Right renal cortex interstitium (tissue), 3 donors: ENCODE measurements at regions not wholly inside any gene's neighbourhood (a gene's known extent, or its start where the extent isn't known, plus 50 kb on each side); places are given as distances from the start of the nearest gene placed in this dataset.

Experiments used
- DNase-seq, 3 donors: peaks; one replicate each; pipeline ENCODE4 v3.0.0-alpha.2; 2013; ENCODE audit warnings: low read depth in 3 of 3, low spot score in 2 of 3

DNA sequence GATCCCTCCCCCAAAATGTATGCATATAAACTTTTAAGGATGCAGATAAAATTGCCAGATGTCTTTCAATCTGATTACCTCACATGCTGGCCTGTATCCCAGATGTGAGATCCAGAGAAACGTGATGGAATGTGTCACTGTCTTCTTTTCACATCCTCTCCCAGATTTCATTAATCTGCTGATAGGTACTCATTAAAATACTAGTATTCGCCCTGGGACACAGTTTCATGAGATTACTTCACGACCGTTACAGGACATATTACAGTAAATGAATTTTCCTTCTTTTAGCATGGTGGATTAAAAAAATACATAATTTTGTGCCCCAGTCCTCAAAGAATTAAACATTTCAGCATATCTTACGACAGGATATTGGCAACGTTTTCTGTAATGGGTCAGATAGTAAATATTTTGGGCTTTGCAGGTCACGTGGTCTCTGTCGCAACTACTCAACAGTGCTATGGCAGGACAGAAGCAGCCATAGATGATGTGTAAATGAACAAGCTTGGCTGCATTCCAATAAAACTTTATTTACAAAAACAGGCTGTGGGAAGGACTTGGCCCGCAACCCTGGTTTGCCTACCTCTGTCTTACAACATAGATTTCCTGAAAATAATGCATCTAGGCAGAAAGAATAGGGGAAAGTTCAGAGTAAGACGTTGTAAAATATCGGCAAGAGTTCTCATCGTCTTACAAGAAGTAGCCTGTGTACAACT is 156.0 kb upstream of the DIO3 start:
- no peak for DNase-seq

DNA sequence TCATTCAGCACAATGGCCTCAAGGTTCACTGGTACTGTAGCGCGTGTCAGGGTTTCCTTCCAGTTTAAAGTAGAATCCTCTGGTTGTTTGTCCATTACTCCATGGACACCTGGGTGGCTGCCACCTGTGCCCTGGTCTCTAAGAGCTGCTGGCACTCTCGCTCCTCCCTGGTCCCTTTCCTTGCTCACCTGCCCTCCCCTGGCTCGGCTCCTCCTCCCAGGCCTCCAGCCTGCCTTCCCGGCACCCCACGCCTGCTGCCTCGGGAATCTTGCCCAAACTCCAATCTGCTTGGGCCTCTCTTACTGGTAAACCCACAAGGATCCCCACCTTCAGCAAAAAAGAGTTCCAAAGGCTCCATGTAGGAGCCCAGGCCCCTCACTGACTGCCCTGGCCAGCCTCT is 154.4 kb upstream of the DIO3 start:
- no peak for DNase-seq

DNA sequence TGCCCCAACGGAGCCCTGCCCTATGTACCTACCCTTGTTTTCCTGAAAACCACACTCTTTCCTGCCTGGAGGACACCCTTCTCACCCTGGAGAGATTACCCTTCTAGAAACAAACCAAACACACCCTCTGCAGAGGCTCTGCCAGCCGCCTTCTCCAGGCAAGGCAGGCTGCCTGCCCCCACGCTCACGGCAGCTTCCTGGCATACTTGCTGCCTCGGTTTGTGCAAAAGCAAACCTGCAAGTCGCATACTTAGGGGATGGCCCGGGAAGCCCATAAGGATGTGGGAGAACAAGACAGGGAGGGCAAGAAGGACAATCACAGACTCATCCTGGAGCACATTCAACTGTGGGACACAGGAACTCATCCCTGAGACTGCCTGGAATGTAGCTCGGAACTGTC is 154.0 kb upstream of the DIO3 start:
- DNase-seq: no peak

DNA sequence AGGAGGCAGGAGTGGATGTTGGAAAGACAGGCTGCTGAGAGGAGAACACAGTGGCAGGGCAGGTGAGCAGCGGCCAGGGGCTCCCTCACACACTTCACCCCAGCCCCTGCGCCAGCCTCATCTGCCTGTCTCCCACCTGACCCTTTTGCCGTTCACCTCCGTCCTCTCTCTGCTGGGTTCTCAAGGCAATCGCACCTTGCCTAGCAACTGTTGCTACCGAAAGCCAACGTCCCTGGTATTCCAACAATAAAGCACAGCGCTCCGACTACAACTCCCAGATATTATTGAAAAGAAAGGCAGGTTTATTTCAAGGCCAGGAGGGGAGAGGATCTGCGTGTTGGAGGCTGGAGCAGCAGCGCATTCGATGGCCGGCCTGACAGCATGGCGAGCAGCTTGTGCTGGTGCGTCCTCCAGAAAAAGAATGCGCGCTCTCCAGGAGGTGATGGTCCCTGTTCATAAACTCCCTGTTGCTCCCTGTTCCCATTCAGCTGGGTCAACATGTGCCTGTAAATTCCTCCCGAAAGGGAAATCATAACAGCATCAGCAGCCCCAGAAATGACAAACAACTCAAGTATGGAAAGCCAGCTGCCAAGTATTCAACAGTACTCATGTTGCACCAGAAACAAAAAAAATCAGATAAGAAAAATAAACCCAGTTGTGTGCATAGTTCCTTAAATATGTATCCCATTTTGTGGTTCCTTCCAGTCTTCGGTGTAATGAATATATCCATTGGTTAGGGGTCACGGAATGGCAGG is 153.0 kb upstream of the DIO3 start:
- DNase-seq: no peak

DNA sequence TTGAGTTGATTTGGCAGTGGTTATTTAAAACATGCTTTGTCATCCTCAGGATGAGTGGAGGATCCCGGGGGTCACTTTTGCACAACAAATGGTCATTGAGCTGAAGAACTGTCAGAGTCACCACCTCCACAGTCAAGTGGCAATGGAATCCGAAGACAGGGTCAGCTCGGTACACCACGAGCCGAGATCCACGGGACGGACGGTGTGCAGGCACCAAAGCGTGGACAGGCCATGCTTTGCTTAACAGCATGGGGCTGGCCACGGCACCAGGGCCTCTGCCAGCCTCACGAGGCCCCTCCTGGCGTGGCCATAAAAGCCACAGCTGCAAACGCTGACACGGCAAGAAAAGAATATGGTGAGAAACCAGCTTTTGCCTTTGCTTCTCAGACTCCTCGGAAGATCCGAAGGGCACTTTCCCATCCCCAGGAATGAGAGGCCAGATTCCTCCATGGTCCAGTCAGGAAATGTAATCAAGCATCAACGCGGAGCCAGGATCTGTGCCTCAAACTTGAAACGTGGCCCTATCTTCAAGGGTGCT is 152.2 kb upstream of the DIO3 start:
- DNase-seq: no peak

DNA sequence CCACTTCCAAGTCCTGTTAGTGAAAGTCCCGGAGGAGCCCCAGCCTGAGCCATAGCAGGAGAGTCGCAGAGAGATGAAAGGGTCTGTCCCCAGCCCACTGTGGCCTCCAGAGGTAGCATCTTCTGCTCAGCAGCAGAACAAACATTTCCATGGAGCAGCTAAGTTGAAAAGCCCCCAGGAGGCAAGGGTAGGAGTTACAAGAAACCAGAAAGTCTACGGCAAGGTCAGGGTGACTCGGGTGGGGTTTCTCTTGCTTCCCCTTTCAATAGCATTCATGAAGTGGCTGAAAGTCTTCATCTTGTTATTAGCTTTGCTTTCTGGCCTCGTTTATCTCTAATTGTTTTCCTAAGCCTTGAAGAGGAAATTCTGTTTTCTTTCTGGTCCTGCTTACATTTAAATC is 151.2 kb upstream of the DIO3 start:
- DNase-seq: no peak

DNA sequence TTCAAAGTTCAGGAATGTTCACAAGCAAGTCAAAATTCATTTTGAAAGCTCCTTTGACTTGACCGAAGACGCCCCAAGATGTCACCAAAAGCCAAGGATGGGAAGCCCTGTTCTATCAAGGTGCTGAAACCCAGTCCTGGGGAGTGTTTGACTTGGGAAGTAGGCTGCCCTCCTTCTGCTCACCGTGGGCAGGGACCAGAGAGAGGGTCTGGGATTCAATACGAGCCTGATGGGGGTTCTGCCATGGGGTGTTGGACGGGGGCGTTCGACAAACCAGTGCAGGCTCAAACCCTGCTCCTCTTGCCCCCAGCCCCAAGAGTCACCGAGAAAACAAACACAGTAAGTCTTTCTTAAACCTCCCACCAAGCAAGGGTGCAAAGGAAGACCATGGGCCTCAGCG is 150.1 kb upstream of the DIO3 start:
- no peak for DNase-seq

DNA sequence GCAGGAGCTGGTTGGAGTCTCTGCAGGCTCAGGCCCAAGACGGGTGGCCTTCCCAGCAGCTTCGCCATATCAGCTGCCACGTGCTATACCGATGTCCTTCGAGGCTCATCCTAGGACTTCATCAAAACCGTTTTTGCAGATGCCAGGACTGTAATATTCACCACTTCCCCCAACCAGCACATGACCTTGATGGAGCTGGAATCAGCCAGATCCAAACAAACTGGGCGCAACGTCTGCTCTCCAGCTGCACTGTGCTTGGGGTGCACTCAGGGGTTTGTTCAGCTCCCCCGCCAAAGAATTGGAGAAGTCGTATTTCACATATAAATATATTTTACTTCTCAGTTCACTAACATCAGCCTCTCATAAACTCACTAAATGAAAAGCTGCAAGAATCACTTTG is 149.5 kb upstream of the DIO3 start:
- no peak for DNase-seq

DNA sequence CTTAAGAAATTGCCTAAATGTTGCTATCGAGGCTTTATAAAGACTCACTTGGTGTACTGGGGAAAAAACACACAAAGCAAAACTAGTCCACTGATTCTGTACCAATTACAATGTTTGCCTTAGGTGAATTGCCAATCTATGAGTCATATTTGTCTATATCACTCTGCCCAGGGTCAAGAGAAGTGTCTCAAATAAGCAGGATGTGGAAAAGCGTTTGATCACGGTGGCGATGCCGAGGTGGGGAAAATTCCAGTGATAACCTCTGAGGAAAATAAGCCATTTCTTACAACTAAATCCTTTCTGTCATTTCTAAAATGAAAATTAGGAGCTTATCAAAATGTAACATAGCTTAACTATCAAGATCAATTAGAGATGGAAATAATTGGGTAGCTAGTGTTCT is 148.6 kb upstream of the DIO3 start:
- no peak for DNase-seq

DNA sequence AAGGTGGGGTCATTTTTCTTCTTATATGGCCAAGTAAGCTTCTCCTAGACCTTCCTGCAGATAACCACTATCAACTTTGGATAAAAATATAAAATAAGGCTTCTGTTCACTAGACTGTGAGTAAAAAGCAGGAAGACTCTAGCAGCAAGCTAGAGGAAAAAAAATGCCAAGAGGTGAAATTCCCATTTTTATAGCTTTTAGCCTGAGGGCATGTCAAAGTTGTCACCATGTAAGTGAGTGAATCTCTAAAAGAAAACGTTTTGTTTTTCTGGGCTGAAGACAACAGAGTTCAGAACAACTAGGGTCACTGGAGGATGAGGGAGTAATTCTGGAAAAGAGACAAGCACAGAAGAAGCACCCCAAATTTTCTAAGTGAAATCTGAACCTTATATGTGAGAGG is 143.9 kb upstream of the DIO3 start:
- no peak for DNase-seq

DNA sequence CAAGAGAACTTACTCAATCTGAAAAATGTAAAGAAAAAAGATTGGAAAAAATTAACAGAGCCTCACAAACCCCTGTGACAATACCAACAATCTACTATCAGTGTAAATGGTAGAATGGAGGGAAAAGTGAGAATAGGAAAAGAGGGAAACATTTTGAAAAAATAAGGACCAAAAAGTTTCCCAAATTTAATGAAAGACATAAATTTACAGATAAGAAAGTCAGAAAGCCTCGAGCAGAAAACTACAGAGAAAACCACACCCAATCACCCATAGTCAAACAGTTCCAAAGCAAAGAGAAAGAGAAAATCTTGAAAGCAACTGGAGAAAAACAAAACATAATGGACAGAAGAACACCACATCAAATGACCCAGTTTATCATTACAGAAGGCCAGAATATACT is 142.7 kb upstream of the DIO3 start:
- DNase-seq: no peak

DNA sequence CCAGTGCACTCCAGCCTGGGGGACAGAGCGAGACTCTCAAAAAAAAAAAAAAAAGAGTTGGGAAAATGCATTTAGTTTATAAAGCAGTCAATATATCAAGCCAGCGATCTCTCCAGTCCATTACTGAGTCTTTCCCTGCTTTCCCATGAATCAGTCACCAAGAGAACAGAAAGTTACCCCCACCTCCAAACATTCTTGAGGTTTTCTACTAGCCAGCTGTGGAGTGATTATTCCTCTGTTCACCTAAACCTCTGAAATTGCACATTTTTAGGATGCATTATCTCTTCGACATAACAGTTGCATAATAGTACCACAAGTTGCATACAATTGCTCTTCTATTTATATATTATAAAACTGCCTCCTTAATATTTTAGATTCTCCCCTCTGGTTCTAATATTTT is 134.8 kb upstream of the DIO3 start:
- DNase-seq: no peak

DNA sequence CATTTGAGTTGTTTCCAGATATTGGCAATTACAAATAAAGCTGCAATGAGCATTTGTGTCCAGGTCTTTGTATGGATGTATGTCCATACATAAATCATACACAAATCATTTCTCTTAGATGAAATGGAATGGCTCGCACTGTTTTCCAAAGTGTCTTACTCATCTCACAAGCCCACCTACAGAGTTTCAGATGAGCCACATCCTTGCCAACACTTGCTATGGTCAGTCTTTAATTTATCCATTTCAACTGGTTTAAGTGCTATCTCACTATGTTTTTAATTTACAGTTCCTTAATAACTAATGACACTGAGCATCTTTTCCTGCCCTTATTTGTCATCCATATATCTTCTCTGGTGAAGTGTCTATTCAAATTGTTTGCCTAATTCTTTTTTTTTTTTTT is 132.9 kb upstream of the DIO3 start:
- DNase-seq: no peak

DNA sequence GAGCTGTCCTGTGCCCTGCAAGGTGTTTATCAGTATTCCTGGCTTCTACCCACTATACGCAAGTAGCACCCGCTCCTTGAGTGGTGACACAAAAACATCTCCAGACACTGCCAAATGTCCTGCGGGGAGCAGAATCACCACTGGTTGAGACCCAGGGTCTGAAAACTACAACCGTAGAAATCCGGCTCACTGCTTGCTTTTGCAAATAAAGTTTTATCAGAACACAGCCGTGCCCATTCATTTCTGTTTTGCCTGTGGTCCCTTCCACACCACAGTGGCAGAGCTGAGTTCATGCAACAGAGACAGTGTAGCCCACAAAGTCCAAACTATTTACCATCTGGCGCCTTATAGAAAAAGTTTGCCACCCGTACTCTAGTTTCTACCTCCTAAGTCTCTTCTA is 125.7 kb upstream of the DIO3 start:
- no peak for DNase-seq

DNA sequence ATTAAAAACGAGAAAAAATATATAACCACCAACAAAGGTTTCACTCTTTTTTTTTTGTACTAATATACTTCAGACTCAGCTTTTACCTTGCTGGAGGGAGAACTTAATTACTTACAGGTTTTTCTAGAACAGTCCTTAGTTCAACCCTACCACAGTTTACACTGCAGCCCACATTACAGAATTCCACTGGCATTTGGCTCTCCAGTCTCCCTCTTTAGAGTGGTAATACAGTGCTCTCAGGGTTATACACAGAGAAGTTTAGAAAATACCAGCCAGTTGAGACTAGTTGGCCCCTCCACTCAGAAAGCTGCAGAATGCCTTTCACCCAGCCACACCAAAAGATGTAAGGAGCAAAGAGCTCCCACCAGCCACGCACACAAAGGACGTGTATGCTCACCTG is 122.3 kb upstream of the DIO3 start:
- no peak for DNase-seq

DNA sequence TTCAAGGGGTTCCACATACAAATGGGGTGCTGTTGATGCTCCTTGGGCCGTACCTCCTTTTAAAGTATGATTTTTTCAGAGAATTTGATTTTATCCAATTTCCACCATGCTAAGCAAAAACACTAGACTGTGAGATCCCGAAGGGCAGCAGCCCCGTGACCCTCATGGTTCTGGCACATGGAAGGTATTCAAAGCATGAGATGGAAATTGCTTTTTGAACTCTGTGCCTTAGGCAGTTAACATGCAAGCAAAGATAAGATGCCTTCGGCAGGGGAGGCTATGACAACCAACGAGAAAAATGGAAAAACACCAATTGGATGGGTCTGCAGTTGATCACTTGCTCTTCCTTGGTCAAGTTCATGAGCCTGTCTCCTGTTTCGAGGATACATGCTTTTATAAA is 120.8 kb upstream of the DIO3 start:
- no peak for DNase-seq

DNA sequence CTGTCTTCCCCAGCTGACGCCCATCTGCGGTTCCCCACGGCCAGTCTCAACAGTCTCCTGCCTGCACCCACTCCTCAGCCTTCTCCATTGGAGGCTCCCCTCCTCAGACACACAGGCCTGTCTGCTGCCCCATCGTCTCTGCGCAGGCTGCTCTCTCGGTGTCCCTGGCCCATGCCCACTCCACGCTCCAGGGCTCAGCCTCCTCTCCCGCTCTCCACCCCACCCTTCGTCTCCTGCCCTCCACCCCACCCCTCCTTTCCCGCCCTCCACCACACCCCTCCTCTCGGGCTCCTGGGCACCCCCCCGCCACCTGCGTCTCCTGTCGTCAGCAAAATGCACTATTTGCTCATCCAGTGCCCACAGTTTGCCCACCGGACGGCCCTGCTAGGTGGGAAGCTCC is 119.6 kb upstream of the DIO3 start:
- no peak for DNase-seq

DNA sequence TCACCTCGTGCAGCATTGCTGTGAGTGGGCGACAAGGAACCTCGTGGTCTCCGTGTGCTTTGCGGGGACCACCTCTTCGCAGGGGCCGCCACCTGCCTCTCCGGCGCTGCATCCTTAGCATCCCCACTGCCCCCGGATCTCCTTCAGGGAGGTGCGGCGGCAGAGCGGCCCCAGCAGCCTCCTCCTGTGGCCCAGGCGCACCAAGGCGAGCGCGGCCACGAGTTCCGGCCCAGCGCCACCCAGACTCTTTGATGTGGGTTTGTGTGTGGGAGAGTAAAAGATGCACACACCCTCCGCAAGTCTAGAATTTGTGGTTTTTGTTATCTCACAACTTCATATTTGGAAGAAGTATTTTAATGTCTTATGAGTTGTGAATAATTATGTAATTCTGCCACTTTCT is 118.8 kb upstream of the DIO3 start:
- no peak for DNase-seq

DNA sequence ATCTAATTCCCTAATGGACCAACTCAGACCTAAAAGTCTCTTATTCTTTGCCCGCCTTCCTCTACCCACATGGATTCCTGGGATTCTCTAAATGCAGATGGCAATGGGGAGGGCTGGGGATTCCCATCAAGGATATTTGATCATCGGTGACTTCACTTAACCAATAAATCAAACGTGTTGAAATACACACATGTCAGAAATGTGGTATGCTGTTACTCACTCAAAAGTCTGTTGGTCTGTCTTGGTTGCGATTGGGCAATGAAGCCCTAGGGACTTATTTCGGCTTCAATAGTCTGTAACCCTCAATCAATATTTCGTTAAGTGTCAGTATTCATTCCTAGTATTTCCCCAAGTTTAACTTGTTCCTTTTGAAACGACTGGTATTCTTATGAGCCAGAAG is 117.2 kb upstream of the DIO3 start:
- DNase-seq: no peak

DNA sequence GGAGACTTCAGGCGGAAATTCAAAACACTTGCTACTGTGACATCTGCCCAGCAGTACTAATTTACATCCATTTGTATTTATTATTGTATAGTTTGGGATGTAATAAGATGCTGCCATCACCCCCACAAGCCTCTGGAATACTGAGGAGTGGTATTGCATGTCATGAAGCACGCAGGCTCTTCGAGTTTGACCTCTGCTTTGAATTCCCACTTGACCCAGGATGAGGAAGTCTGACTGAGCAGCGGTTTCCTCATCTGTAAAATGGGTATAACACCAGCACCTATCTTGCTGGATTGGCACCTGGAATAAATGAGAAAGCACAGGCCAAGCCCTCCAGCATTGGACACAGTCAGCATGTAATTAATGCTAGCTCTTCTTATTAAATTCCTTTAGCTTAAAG is 116.0 kb upstream of the DIO3 start:
- no peak for DNase-seq

DNA sequence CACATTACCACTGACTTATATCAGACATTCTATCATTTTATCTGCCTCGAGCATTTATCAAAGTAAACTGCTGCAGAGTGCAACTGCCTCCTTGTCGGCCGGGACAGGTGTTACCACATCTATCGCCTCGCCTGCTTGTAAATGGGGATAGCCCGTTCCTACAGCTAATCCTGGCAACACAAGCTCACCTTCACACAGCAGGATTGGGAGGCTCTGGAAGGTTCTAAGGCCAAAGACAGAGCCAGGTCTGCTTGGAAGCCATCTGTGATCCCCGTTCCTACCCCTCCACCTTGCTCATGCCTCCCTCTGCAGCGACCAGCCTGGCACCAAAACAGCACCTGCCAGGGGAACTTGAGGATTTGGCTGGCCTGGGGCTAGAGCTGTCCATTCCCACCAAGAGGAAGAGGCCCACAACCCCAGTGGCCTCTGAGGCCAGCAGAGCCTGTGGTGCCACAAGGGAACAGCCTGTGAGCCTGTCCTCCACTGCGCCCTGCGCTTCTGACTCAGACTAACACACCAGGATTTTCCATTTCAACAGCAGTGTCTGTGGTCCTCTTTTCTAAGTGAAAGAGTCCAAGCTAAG is 114.8 kb upstream of the DIO3 start:
- DNase-seq: no peak

DNA sequence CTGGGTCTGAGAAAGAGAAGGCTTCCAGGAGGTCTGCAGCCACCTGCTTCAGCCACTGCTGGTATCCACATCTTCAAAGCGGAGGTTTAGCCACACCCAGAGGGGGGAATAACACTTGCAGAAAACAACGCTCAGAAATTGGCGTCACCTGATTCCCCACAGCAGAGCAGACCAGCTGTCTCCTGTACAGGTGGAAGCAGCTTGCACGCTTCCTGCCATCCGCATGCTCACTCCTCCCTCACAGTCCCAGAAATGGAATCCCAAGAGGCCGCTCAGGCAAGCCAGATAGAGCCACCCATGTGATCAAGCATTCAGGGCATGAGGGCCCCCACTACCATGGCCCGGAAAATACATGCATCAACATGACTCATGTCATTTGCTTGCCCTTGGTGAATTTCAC is 112.2 kb upstream of the DIO3 start:
- DNase-seq: no peak
